ENCODE measurements at regions not wholly inside any gene's neighbourhood (a gene's known extent, or its start where the extent isn't known, plus 50 kb on each side); places are given as distances from the start of the nearest gene placed in this dataset.

GRCh38 chr17:27945953-27946352, 52.8 kb upstream of the LYRM9 start:
- no peak overlapping the region for H3K9ac ChIP-seq (ENCODE audit: low read length)
- no peak overlapping the region for H3K4me2 ChIP-seq (ENCODE audit: low read length)
- H2AFZ ChIP-seq (ENCODE audit: low read depth, low read length): no peak overlapping the region
- no peaks in the 10 kb centered on the region for H3K36me3 ChIP-seq (ENCODE audit: insufficient read depth, low read length)
- no peaks in the 10 kb centered on the region for H3K27me3 ChIP-seq (ENCODE audit: insufficient read depth, low read depth, low read length)
- H3K4me3 ChIP-seq (ENCODE audit: low read length): no peak overlapping the region
- no peak overlapping the region for H3K27ac ChIP-seq (ENCODE audit: low read length)
- H3F3A ChIP-seq (ENCODE audit: insufficient read depth, low read length, poor library complexity, severe bottlenecking): no peaks in the 10 kb centered on the region
- H3K79me2 ChIP-seq (replicated peaks; ENCODE audit: insufficient read depth, low read length): no peaks in the 10 kb centered on the region
- no peaks in the 10 kb centered on the region for H3K9me3 ChIP-seq (ENCODE audit: low read length)
- H3K9me2 ChIP-seq (ENCODE audit: insufficient read depth, low read length): no peaks in the 10 kb centered on the region
- no peaks in the 10 kb centered on the region for H4K20me1 ChIP-seq (ENCODE audit: insufficient read depth)
- TF ChIP-seq CTCF (IDR thresholded peaks at IDR 0.05; ENCODE audit: poor library complexity, severe bottlenecking) (no peak), TAF1 (IDR thresholded peaks at IDR 0.05; ENCODE audit: low read depth) (no peak), SMC3 (conservative IDR thresholded peaks at IDR 0.05; ENCODE audit: poor library complexity) (no peak), MXI1 (conservative IDR thresholded peaks at IDR 0.05; ENCODE audit: poor library complexity, severe bottlenecking) (no peak), RAD21 (conservative IDR thresholded peaks at IDR 0.05) (no peak), EZH2 (IDR thresholded peaks at IDR 0.05; ENCODE audit: borderline replicate concordance, insufficient read depth, low read length, poor library complexity, severe bottlenecking) (no peak), EP300 (conservative IDR thresholded peaks at IDR 0.05; ENCODE audit: poor library complexity, severe bottlenecking) (no peak), REST (IDR thresholded peaks at IDR 0.05; ENCODE audit: borderline replicate concordance) (no peak), POLR2AphosphoS5 (IDR thresholded peaks at IDR 0.05) (no peak)

- no peak for TF ChIP-seq CTCF (IDR thresholded peaks at IDR 0.05; ENCODE audit: poor library complexity, severe bottlenecking)
- no peak for TF ChIP-seq EP300 (conservative IDR thresholded peaks at IDR 0.05; ENCODE audit: poor library complexity, severe bottlenecking)
- no peak for TF ChIP-seq POLR2AphosphoS5 (IDR thresholded peaks at IDR 0.05)
- no peak for TF ChIP-seq RAD21 (conservative IDR thresholded peaks at IDR 0.05)
- no peak for TF ChIP-seq REST (IDR thresholded peaks at IDR 0.05; ENCODE audit: borderline replicate concordance)
- no peak for TF ChIP-seq SMC3 (conservative IDR thresholded peaks at IDR 0.05; ENCODE audit: poor library complexity)
- no peak for TF ChIP-seq MXI1 (conservative IDR thresholded peaks at IDR 0.05; ENCODE audit: poor library complexity, severe bottlenecking)
- no peak for TF ChIP-seq TAF1 (IDR thresholded peaks at IDR 0.05; ENCODE audit: low read depth)
- TF ChIP-seq EZH2 (IDR thresholded peaks at IDR 0.05; ENCODE audit: borderline replicate concordance, insufficient read depth, low read length, poor library complexity, severe bottlenecking): no peak
- no peaks in the 10 kb centered on the region for H3K79me2 ChIP-seq (replicated peaks; ENCODE audit: insufficient read depth, low read length)
- H3K27me3 ChIP-seq (ENCODE audit: insufficient read depth, low read depth, low read length): no peaks in the 10 kb centered on the region
- H2AFZ ChIP-seq (ENCODE audit: low read depth, low read length): no peak overlapping the region
- no peaks in the 10 kb centered on the region for H4K20me1 ChIP-seq (ENCODE audit: insufficient read depth)
- no peaks in the 10 kb centered on the region for H3K36me3 ChIP-seq (ENCODE audit: insufficient read depth, low read length)
- no peaks in the 10 kb centered on the region for H3K9me3 ChIP-seq (ENCODE audit: low read length)
- H3F3A ChIP-seq (ENCODE audit: insufficient read depth, low read length, poor library complexity, severe bottlenecking): no peaks in the 10 kb centered on the region
- H3K4me2 ChIP-seq (ENCODE audit: low read length): no peak overlapping the region
- no peak overlapping the region for H3K4me3 ChIP-seq (ENCODE audit: low read length)
- peak overlapping the region; percentile 50 for H3K27ac ChIP-seq (ENCODE audit: low read length)
- H3K9ac ChIP-seq (ENCODE audit: low read length): no peak overlapping the region
- H3K9me2 ChIP-seq (ENCODE audit: insufficient read depth, low read length): no peaks in the 10 kb centered on the region
Observed at GRCh38 chr17:27946513-27946912, 53.3 kb upstream of the LYRM9 start.

All from neural cell (in vitro differentiated cells).